NCI-H446 treated with DMSO at 0.1 percent for 48 hours (cell line): ENCODE measurements at regions not wholly inside any gene's neighbourhood (a gene's known extent, or its start where the extent isn't known, plus 50 kb on each side); places are given as distances from the start of the nearest gene placed in this dataset.
"Not testable (repeated sequence)": the region's sequence is repeated elsewhere in the genome, so short reads cannot be mapped to it uniquely, and the experiment has no call there.

Experiments
- DNase-seq: peaks from one replicate; lab custom pipeline; 2025; lab: John Stamatoyannopoulos, UW

GRCh38 chr2:105496271-105496670, 97.4 kb upstream of the FHL2 start:
- DNase-seq = peak; percentile 79

DNA sequence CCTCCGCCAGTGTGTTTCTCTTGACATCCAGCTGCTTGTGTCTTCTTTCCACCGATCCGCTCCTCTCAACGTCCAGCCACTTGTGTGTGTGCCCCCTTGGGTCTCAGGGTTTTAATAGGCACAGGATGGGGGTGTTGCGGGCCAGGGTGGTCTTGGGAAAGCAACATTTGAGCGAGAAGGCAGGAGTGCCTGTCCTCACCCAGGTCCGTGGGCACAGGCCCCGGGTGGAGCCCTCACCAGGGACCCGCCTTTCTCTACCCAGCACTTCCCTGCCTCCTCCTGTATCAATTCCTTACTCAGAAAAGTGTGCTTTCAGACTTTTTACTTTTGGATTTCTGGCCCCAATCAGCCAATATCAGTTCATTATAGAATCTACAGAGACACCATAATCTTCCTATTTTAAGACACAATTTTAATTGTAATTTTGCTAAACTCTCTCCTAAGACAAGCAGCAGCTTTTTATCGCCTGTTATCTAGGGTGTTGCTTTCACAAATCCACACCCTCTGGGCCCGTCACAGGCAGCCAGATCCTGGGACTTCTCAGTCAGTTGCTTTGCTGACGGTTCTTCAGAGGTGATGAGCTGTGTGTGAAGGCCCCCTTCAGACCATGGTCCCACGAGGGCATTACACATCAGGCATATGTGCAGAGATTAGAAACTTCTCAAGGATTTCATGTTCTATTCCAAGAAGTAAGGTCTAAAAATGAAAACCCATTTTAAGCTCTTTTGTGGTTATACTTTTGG, 96.0 kb upstream of the FHL2 start:
- no peak for DNase-seq

- DNase-seq = no peak
Observed at GRCh38 chr2:105490956-105491355, 92.1 kb upstream of the FHL2 start.

GRCh38 chr2:105490204-105490603, 91.4 kb upstream of the FHL2 start:
- DNase-seq = no peak

DNA sequence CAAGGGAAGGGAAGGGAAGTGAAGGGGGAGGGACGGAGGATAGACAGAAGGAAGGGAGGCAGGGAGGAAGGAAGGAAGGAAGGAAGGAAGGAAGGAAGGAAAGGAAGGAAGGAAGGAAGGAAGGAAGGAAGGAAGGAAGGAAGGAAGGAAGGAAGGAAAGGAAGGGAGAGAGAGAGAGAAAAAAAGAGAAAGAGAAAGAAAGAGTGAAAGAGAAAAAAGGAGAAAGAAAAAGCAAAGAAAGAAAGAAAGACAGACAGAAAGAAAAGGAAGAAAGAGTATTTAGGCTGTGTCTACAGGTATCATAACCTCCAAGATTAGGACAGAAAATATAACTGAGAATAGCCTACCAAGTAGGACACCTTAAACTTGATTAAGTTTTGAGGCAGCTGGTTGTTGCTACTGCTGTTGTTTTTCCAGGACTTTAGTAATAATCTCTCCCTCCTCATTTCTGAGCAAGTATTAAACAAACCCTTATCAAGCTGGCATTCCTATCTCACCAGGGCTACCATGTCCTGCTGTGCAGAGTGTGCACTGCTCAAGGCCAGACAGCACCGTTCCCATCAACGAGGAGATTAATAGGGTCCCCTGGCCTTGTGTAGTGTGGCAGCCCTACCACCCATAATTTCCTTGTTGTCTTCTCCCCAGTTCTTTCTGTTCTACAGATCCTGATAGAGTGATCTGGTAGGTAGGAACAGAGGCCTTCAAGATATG, 90.5 kb upstream of the FHL2 start:
- no peak for DNase-seq

GRCh38 chr2:105488285-105488684, 89.4 kb upstream of the FHL2 start:
- DNase-seq = no peak

GRCh38 chr2:105487142-105488069, 88.6 kb upstream of the FHL2 start:
- DNase-seq = no peak

GRCh38 chr2:105486762-105487141, 87.9 kb upstream of the FHL2 start:
- no peak for DNase-seq

DNA sequence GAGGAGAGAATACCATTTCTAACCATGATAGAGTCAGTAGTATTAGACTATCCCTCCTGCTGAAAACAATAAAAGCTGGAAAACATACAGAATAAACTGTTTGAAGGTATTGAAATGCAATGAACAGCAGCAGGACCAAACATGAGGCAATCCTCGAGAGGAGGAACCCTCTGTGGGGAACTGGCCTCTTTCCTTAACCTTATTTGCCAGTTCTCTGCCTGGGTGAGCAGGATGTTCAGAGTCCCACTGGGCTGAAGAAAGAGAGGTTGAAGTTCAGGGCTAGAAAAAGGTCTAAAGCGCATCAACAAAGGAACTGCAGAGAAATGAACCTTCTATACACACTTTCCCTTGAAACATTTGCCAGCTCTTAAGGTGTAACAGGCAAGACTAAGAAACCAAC, 79.8 kb upstream of the FHL2 start:
- DNase-seq = no peak

DNA sequence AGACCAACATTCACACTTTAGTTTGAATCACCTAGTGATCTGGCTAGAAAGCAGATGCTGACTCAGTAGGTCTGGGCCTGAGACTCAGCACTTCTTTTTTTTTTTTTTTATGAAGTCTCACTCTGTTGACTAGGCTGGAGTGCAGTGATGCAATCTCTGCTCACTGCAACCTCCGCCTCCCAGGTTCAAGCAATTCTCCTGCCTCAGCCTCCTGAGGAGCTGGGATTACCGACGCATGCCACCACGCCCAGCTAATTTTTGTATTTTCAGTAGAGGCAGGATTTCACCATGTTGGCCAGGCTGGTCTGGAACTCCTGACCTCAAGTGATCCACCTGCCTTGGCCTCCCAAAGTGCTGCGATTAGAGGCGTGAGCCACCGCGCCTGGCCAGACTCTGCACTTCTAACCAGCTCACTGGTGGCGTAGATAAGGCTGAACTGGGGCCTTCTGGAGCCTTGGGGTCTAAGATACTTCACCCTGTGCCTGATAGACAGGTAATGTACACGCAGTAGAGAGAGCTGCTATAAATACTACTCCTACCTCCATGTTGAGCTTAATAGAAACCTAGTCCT, 78.3 kb upstream of the FHL2 start:
- not testable (repeated sequence) for DNase-seq

- no peak for DNase-seq
Observed at GRCh38 chr2:105473011-105473410, 74.2 kb upstream of the FHL2 start.

- DNase-seq = no peak
Observed at GRCh38 chr2:105470979-105471378, 72.1 kb upstream of the FHL2 start.

- no peak for DNase-seq
Observed at GRCh38 chr2:105469781-105470180, 70.9 kb upstream of the FHL2 start.

DNA sequence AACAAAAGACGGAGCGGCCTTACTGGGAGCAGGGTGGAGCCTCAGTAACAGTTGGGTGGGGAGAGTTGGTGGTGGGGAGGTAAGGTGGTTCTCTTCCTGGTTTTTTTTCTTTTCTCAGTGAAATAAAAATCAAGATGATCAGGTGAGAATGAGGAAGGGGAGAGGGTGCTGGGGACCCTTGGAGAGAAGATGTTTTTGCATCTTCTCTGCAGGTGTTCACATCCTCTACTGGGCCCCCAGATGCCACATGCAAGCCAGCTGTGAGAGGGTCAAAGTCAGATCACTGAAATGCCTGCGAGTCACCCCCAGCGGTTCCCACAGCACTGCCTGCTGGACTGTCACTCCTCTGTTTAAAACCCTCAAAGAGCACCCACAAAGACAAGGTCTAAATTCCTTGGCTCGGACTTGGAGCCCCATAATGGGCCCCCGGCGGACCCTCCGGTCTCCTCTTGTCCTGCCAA, 69.8 kb upstream of the FHL2 start:
- no peak for DNase-seq

DNA sequence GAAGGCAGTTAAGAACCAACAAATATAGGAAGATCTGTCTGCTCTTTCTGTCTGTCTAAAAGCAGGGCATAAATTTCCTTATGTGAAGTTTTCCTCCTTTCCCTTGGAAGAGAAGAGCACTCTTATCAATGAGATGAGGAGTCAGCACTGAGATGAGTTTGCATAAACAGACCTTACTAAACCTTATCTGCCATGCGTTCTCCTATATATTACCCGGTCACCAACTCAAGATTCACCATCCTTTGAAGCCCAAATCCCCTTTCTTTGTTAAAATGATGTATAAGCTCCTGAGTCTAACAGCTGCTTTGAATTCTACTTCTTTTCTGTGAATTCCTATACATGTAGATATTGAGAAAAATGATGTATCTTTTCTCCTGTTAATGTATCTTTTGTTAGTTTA, 65.5 kb upstream of the FHL2 start:
- DNase-seq = no peak

- DNase-seq = no peak
Observed at GRCh38 chr2:105460048-105460732, 61.3 kb upstream of the FHL2 start.

GRCh38 chr2:105458076-105458475, 59.2 kb upstream of the FHL2 start:
- no peak for DNase-seq

GRCh38 chr2:105455488-105456003, 56.7 kb upstream of the FHL2 start:
- DNase-seq = no peak

GRCh38 chr2:105454801-105455485, 56.1 kb upstream of the FHL2 start:
- peak; percentile 6 for DNase-seq

DNA sequence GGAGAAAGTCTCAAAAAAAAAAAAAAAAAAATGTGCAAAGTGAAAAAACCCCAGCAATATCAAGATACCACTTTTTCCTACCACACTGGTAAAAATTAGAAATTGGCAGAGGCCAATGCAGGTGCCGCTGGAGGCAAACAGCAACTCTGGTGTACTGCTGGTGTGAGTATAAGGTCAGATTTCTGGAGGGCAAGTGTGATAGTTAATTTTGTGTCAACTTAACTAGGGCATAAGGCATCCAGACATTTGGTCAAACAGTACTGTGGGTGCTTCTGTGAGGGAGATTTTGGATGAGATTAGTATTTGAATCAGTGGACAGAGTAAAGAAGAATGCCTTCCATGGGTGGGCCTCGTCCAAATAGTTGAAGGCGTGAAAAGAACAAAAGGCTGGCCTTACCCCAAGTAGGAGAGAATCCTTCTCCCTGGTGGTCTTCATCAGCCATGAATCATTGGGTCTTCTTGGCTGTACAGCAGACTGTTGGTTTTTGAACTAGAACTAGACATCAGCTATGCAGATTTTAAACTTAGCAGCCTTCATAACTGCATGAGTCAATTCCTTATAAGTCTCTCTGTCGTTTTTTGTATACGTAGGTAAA, 52.8 kb upstream of the FHL2 start:
- no peak for DNase-seq
